C4-2B (cell line): ENCODE measurements at regions not wholly inside any gene's neighbourhood (a gene's known extent, or its start where the extent isn't known, plus 50 kb on each side); places are given as distances from the start of the nearest gene placed in this dataset.
"Not testable (repeated sequence)": the region's sequence is repeated elsewhere in the genome, so short reads cannot be mapped to it uniquely, and the experiment has no call there.

ENCODE experiments used
- H3K27ac ChIP-seq: fragments of 450-650 bp; 2 replicates; pipeline ENCODE4 v1.5.1; 2017
- ZFX ChIP-seq: fragments of 450-650 bp; IDR thresholded peaks from 2 replicates; pipeline ENCODE4 v1.6.1; 2017
- TF ChIP-seq, protein P1 (sequence below): fragments of 450-650 bp; conservative IDR thresholded peaks from 2 replicates; pipeline ENCODE4 v1.5.1; 2017; ENCODE audit warnings: mild to moderate bottlenecking

- TF ChIP-seq ZFX: no peak
- TF ChIP-seq, protein P1, sequence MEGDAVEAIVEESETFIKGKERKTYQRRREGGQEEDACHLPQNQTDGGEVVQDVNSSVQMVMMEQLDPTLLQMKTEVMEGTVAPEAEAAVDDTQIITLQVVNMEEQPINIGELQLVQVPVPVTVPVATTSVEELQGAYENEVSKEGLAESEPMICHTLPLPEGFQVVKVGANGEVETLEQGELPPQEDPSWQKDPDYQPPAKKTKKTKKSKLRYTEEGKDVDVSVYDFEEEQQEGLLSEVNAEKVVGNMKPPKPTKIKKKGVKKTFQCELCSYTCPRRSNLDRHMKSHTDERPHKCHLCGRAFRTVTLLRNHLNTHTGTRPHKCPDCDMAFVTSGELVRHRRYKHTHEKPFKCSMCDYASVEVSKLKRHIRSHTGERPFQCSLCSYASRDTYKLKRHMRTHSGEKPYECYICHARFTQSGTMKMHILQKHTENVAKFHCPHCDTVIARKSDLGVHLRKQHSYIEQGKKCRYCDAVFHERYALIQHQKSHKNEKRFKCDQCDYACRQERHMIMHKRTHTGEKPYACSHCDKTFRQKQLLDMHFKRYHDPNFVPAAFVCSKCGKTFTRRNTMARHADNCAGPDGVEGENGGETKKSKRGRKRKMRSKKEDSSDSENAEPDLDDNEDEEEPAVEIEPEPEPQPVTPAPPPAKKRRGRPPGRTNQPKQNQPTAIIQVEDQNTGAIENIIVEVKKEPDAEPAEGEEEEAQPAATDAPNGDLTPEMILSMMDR: peak; percentile 40
- H3K27ac ChIP-seq: no peak overlapping the region
Observed at GRCh38 chr14:105937253-105938054, 411.1 kb downstream of the TMEM121 start.

- TF ChIP-seq, protein P1: no peak
- TF ChIP-seq ZFX: no peak
- H3K27ac ChIP-seq: no peak overlapping the region
Observed at GRCh38 chr14:105938055-105938863, 411.9 kb downstream of the TMEM121 start.

DNA sequence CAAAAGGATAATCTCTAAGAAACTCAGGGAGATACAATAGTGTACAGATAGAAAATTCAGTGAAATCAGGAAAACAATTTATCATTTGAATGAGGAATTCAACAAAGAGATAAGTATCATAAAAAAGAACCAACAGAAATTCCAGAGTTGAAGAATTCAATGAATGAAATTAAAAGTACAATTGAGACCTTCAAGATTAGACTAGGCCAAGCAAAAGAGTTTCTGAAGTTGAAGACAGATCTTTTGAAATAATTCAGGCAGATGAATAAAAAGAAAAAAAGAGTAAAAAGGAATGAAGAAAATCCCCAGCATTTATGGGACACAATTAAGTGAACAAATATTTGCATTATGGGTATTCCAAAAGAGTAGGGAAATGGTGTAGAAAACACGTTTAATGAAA is 412.6 kb downstream of the TMEM121 start:
- no peak for TF ChIP-seq ZFX
- TF ChIP-seq, protein P1: no peak
- no peak overlapping the region for H3K27ac ChIP-seq

DNA sequence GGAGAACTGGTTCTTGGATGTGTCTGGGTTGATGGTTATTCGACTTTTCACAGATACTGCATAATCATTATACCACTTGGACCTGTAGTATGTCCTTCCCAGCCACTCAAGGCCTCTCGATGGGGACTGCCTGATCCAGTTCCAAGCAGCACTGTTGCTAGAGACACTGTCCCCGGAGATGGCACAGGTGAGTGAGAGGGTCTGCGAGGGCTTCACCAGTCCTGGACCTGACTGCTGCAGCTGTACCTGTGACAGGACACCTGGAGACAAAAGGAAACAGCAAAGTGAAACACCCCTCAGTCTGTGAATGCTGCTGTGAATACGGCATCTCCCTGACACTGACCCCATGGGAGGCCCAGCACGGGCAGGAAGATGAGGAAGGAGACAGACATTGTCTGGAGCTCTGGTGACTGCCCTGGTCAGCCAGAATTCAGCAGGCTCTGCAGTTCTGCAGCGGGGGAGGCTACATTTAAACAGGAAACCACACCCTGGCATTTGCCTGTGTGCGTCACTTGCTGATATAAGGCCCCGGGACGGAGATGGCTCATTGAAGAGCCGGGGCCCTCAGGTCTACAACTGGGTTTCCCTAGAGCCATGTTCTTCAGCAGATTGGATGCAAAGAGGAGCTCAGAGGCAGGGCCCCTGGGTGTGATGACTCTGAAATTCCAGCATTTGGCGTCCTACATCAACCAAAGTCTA is 413.6 kb downstream of the TMEM121 start:
- H3K27ac ChIP-seq: no peak overlapping the region
- TF ChIP-seq, protein P1: no peak
- TF ChIP-seq ZFX: no peak

- H3K27ac ChIP-seq: no peak overlapping the region
- TF ChIP-seq, protein P1: no peak
Observed at GRCh38 chr14:105940534-105941225, 414.3 kb downstream of the TMEM121 start.

DNA sequence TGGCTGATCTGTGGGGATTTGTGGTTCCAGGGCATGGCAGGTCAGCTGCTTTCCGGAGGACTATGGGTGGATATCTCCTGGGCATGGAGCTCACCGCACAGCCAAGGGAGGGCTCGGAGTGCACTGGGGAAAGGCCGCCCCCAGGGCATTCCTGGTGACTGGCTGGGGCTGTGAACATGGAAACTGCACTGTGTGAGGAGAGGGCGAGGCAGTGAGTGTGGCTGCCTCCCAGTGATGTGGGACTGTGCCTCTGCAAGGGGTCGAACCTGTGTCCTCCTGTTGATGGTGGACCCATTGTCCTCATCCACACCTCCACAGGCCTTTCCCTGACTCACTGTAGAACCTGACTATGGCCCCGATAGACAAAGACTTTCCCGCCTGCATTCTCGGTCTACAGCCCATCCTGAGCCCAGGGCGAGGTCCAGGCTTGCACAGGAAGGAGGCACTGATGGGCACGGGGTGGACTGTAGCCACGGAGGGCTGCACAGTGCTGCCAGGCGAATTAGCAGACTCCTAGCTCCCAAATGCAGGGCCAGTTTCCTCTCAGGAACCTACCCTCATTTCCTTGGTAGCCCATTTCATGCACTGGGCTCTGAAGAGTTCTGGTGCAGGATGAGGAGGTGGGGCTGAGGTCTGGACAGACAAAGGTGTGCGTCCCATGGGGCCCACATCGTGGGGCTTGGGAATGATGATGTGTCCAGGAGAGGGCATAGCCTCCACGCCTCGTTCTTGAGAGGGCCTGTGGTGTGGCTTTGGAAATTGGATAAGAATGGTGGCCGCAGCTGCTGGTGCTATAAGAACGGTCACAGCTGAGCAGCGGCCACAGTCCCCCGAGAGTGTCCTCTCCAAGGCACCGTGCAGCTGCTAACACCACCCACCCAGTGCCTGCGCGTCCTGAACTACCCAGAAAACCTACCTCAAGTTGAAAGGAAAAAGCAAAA is 415.1 kb downstream of the TMEM121 start:
- TF ChIP-seq, protein P1: no peak
- TF ChIP-seq ZFX: no peak

GRCh38 chr14:105942725-105943124 is 416.3 kb downstream of the TMEM121 start:
- not testable (repeated sequence) for H3K27ac ChIP-seq

More for the DNA sequence above, 415.1 kb downstream of the TMEM121 start:
- H3K27ac ChIP-seq: no peak overlapping the region
